NCI-H2081 (cell line): ENCODE measurements at regions not wholly inside any gene's neighbourhood (a gene's known extent, or its start where the extent isn't known, plus 50 kb on each side); places are given as distances from the start of the nearest gene placed in this dataset.

Source experiments
- DNase-seq, 2 experiments: peaks; one replicate each; lab custom pipeline; 2025; lab: John Stamatoyannopoulos, UW

DNA sequence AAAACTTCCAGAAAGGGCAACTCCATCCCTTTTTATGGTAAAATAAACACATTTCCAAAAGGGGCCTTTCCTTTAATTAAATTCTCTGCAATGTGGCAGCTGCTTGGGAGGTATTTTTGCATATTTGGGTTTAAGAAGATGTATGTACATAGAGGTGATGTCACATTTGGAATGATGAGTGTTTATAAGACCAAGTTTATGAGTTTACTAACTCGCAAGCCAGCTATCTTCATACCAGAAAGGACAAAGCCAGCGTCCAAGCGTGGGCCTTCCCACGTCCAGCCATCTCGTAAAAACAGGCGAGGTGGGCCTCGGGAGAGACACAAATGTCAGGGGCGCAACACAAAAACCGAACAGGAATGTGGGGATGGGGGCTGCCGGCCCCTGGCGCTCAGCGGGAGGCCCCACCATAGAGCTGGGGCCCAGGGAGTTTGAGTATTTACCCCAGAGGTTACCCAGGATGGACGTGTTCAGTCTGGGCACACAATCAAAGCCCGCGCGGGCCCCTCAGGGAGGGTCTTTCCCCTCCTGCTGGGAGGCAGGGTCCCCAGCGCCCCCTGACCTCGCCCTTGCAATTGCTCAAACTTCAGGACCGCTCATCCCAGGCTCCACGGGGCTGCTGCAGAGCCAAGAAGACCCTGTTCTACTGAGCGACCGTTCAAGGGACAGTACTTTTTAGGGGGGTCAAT lies 137.3 kb downstream of the TWIST2 start:
- no peak for DNase-seq

GRCh38 chr2:238985931-238986446 lies 138.1 kb downstream of the TWIST2 start:
- DNase-seq = no peak

- DNase-seq = no peak
Observed at GRCh38 chr2:238986491-238987351, 138.8 kb downstream of the TWIST2 start.

DNA sequence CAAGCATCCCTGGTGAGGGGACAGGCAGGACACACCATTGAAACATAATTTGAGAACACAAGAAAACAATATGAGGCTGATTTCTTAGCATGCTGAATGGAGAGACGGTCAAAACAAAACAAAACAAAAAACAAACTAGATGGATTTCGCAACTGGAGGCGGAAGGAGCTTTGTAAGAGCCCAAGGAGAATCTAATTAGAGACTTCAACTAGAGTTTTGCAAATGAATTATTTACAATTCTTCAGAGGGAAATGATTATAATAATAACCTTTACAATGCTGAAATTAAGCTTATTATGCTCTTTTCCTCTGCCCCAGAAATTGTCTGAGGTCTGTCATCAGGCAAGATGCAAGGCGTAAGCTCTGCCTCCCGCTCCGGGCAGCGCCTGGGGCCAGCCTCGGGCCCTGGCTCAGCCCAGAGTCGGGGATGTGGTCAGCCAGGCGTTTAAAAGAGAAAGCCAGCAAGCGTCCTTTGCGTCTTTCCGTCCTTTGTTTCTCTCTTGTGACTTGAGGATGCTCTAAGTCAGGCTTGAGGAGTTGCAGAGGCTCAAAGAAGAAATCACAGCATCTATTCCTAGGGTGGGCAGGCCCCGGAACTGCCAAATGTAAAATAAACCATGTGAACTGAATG lies 139.6 kb downstream of the TWIST2 start:
- DNase-seq = no peak

- DNase-seq = no peak
Observed at GRCh38 chr2:238988105-238988504, 140.2 kb downstream of the TWIST2 start.

- DNase-seq = no peak
Observed at GRCh38 chr2:238988752-238989151, 140.9 kb downstream of the TWIST2 start.

- no peak for DNase-seq
Observed at GRCh38 chr2:238989484-238989883, 141.6 kb downstream of the TWIST2 start.

GRCh38 chr2:238994432-238994831 lies 146.5 kb downstream of the TWIST2 start:
- DNase-seq = no peak

- DNase-seq = no peak
Observed at GRCh38 chr2:238994876-238995275, 147.0 kb downstream of the TWIST2 start.

DNA sequence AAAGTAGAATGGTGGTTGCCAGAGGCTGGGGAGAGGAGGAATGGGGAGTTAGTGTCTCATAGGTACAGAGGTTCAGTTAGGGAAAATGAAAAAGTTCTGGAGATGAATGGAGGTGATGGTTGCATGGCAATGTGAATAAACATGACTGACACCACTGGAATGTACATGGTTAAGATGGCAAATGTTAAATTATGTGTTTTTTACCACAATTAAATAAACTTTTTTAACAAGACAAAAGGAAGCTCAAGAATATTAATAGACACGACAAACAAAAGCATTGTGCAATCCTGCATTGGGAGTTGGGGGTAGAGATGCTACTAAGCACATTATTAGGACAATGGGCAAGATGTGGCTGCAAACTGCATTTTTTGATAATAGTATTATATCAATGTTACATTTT lies 147.7 kb downstream of the TWIST2 start:
- no peak for DNase-seq

DNA sequence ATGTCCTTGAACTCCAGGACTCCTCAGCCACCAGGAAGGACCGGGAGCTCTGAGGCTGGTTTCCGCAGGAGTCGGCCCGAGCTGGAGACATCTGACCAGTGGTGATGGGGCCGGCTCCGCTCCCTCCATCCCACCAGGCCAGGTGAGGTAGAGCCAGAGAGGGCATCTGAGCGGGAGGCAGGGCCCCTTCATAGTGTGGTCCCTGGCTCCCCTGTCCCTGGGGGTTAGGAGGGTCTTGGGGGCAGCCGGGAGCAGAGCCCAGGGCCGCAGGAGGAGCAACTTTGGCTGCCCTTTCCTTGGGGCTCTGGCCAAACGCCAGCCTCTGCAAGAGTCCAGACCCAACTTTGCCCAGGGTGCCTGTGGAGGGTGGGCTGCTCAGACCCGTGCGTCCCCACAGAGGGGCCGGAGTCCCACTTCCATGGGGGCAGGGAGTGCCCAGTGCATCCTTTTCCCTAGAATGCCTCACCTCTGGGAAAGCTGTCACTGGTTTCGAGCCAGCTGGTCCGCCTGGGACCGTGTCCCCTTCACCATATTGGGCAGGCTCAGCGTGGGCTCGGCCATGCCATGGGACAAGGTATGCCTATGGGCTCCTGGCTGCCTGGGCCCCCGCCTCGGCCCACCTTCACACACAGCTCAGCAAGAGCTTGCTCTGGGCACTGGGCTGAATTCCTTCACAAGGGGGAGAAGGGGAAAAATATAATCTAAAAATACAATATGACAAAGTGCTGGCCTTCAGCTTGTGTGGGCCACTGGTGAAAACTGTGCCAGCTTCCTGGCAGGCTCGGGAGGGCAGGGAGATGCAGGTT lies 148.6 kb downstream of the TWIST2 start:
- no peak for DNase-seq

DNA sequence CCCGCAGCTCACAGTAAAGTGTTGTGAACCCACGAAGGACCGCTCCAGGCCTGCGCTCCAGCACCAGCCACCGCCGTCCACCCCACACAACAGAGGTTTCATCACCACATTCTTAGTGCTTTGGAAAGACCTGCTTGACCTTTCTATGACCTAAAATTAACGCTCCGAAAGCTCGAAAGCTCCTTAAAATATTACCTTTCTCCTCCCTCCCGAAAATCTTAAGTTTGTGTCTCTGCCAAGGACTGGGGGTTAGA lies 149.2 kb downstream of the TWIST2 start:
- DNase-seq = no peak

- no peak for DNase-seq
Observed at GRCh38 chr2:238997684-238998083, 149.8 kb downstream of the TWIST2 start.
